HG03432 (cell line): ENCODE measurements at regions not wholly inside any gene's neighbourhood (a gene's known extent, or its start where the extent isn't known, plus 50 kb on each side); places are given as distances from the start of the nearest gene placed in this dataset.

Experiments
- ATAC-seq: cut with Tn5 transposase; IDR thresholded peaks from one replicate; pipeline ENCODE4 v1.9.1; 2021; ENCODE audit warnings: mild to moderate bottlenecking, moderate library complexity; ENCODE audit not compliant: unreplicated experiment

DNA sequence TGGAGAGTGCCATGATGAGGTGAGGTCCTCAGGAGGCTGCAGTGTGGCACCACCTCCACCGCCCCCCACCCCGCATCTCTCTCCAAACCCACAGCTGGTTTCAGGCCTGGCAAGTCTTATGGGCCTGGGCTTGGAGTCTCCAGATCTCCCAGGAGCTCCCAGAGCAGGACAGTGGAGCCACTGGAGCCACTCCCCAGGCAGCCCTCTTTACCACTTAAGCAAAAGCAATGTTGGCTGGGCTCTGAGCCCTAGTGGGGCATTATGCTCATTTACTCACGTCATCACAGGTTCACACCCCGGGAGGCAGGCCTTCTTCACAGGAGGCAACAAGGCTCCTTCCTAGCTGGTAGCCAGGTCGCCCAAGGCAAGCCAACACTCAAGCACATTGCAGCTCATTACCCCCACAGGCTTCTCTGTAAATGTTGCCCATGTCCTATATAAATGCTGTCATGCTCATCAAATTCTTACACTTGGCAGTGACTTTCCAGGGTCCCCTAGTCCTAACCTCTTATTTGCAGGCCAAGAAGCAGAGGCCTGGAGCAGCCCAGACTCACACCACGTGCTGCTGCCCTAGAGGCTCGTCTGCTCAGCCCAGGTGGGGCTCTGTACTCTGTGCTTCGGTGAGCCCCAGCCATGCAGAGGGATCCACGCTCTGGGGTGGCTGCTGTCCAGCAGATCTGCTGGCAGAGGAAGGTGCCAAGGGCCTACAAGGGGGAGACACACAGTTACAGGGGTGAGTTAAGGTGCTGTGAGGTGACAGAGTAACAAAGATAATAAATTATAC lies 459.3 kb downstream of the MATN1 start:
- no peak for ATAC-seq

- no peak for ATAC-seq
Observed at GRCh38 chr1:30263405-30263804, 460.0 kb downstream of the MATN1 start.

GRCh38 chr1:30262158-30262557 lies 461.2 kb downstream of the MATN1 start:
- no peak for ATAC-seq

DNA sequence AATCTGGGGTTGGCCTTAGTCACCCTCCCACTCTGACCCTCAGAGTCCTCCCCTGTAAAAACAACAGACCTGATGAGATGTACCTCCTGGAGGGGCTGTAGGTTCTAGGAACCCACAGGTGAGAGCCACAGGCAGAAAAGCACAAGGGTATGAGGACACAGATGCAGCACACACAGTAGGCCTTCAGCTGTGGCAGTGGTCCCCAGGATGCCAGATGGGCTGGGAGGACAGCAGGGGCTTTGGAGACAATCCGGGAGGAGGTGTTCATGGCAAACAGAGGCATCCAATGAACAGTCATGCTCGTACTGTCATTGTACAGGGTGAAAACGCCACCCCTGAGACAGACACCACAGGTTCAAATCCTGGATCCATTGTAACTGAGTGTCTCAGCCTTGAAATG lies 463.1 kb downstream of the MATN1 start:
- ATAC-seq, result no peak

DNA sequence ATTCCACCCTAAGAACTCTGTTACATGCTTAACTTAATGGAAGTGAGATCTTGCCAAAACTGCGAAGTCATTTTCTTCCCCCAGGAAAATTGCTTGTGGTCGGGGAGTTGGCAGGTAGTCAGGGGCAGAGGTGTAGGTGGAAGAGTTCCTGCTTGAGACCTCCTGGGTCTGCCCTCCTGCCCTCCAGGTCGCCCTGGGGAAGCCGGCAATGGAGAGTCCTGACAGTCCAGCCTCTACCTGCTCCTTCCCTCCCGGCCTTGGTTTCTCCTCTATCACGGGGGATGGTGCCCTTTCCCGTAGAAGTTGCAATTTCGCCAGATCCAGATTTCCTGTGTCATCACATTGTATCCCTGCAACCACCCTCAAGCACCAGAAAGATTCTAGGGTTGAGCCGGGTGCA lies 463.8 kb downstream of the MATN1 start:
- no peak for ATAC-seq

GRCh38 chr1:30258876-30259275 lies 464.5 kb downstream of the MATN1 start:
- ATAC-seq, result no peak

DNA sequence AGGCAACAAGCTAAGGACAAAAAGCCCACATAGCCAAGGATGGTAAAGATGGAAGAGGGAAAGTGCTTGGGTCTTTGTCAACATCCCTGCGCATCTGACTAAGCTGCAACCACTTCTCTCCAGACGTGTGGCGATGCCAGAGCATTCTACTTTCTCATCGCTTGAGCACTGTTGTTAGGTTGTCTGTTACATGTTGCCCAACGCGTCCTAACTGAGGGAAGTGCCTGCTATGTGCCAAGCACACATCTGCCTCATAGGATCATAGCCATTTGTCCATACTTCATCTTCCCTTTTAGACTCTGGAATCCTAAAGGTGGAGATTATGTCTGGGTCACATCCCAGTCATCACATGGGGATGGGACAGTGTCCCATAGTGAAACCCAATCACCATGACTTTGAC lies 464.9 kb downstream of the MATN1 start:
- ATAC-seq, result no peak

DNA sequence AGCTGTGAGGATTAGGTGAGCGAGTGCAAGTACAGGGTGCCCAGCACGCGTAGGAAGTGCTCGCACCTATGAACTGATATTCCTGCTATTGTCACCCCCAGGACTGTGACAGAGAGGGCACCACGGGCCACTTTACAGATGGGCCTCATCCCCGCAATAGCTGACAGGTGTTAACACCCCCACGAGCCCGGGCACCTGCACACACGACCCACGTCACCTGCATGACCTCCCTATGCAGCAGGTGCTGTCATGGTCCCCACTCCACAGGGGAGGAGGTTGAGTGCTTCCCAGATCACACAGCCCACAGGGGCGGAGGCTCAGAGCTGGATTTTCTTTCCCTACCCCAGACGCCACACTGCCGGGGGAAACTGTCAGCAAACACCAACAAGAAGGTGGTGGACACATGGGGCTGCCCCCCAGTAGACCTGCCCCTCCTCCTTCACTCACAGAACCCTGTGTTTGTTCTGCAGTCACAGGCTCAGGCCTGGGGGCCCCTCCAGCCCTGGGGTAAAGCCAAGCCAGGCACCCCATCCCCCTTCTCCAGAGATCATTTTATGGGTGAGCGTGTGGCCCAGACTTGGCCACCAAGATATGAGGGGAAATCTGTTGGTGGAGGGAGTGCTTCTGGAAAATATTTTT lies 465.5 kb downstream of the MATN1 start:
- ATAC-seq, result no peak

DNA sequence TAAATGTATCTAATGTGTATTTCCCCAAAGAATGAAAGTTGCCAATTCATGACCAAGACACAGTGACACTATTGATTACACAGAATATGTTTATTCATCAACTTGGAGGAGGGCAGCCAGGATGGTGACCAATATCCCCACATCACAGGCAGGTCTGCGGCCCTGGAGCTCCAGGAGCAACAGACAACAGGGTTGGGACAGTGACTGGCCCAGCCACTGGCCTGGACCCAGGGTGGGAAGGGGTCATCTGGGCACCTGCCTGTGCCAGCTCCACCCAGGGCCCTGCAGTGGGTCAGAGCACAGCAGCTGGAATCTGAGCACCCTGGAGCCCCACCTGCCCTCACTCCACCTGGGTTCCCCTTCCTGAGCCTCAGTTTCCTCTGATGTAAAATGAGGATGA lies 466.1 kb downstream of the MATN1 start:
- no peak for ATAC-seq

DNA sequence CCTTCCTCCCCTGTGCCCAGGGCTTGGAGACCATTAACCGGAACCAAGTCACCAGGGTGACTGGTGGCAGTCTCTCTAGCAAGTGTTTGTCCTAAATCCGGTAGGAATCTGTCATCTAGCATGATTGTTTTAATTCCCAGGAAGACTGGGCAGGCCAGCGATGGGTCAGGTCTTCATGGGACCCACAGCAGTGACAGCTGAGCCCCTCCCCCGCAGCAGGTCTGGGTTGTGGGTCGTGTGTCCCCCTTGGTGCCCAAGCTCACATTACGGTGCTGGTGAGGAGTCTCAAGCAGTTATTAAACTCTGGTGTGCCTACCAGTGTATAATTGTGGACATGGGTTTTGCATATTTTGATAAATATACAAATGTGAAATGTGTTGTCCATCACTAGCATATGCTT lies 466.5 kb downstream of the MATN1 start:
- ATAC-seq, result no peak

GRCh38 chr1:30255111-30255724 lies 468.2 kb downstream of the MATN1 start:
- no peak for ATAC-seq

GRCh38 chr1:30253807-30254440 lies 469.5 kb downstream of the MATN1 start:
- ATAC-seq, result no peak

- no peak for ATAC-seq
Observed at GRCh38 chr1:30253361-30253760, 470.0 kb downstream of the MATN1 start.

GRCh38 chr1:30250984-30251850 lies 472.2 kb downstream of the MATN1 start:
- ATAC-seq, result no peak

DNA sequence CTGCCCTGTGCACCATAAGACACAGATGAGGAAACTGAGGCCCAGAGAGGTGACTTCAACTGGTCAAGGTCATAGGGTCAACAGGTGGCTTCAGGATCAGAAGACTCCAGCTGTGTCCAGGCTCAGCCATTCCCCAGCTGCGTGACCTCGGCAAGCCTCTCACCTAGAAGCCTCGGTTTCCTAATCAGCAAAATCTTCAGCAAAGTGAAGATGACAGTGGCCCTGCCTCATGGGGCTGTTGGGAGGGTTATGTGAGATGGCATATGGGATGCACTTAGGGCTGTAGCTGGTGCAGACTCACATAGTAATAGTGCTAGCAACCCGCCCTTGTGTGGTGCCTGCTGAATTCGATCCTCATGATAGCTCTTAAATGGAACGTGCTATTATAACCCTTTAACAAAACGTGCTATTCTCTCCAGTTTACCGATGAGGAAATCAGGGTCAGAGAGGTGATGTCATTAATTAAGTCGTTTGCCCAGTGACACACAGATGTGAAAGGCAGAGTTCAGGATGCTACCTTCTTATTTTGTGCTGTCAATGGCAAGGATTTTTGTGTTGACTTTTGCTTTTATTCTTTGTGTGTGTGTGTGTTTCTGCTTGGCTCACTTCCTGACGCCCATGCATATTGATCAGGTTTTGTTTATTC lies 472.9 kb downstream of the MATN1 start:
- ATAC-seq, result no peak

GRCh38 chr1:30249446-30250337 lies 473.7 kb downstream of the MATN1 start:
- no peak for ATAC-seq

DNA sequence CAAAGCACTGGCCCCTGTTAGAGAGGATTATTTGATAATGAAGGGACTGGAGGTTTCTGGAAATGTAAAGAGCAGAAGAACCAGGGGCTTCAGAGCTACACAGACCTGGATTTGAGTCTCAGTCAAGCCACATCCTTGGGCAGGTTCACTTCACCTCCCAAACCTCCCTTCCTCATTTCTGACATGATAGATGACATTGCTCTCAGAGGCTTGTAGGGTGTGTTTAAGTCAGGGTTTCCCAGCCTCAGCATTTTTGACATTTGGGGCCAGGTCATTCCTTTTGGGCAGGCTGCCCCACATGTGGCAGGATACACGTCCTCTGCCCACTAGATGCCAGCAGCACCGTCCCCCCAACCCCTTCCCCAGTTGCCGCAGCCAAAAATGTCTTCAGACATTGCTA lies 474.6 kb downstream of the MATN1 start:
- ATAC-seq, result no peak

GRCh38 chr1:30248373-30248772 lies 475.0 kb downstream of the MATN1 start:
- no peak for ATAC-seq

- ATAC-seq, result no peak
Observed at GRCh38 chr1:30244801-30245200, 478.6 kb downstream of the MATN1 start.
